ENCODE measurements at regions not wholly inside any gene's neighbourhood (a gene's known extent, or its start where the extent isn't known, plus 50 kb on each side); places are given as distances from the start of the nearest gene placed in this dataset.

- intact Hi-C loops (cut with DNase I), result no loop called here
- 50% methylated on average over 2 of the region's 2 CpGs for WGBS
- H3K27me3 ChIP-seq (replicated peaks; ENCODE audit: insufficient read depth), result no peaks in the 10 kb centered on the region
- no peak for TF ChIP-seq POLR2AphosphoS5 (IDR thresholded peaks at IDR 0.05)
- TF ChIP-seq, protein P1, sequence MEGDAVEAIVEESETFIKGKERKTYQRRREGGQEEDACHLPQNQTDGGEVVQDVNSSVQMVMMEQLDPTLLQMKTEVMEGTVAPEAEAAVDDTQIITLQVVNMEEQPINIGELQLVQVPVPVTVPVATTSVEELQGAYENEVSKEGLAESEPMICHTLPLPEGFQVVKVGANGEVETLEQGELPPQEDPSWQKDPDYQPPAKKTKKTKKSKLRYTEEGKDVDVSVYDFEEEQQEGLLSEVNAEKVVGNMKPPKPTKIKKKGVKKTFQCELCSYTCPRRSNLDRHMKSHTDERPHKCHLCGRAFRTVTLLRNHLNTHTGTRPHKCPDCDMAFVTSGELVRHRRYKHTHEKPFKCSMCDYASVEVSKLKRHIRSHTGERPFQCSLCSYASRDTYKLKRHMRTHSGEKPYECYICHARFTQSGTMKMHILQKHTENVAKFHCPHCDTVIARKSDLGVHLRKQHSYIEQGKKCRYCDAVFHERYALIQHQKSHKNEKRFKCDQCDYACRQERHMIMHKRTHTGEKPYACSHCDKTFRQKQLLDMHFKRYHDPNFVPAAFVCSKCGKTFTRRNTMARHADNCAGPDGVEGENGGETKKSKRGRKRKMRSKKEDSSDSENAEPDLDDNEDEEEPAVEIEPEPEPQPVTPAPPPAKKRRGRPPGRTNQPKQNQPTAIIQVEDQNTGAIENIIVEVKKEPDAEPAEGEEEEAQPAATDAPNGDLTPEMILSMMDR (IDR thresholded peaks at IDR 0.05), result peak in 2 of 4 experiments; percentile 31 to 33
- no peak overlapping the region for H3K27ac ChIP-seq
- DNase-seq (ENCODE audit: low spot score), result no peak
- no peaks in the 10 kb centered on the region for H3K36me3 ChIP-seq
- H3K9me3 ChIP-seq, result no peaks in the 10 kb centered on the region
- no peak overlapping the region for H3K4me3 ChIP-seq
- no peaks in the 10 kb centered on the region for H3K4me1 ChIP-seq (replicated peaks)
These were observed 196.4 kb upstream of the RADX start for GRCh38 chrX:106415276-106415895.

DNA sequence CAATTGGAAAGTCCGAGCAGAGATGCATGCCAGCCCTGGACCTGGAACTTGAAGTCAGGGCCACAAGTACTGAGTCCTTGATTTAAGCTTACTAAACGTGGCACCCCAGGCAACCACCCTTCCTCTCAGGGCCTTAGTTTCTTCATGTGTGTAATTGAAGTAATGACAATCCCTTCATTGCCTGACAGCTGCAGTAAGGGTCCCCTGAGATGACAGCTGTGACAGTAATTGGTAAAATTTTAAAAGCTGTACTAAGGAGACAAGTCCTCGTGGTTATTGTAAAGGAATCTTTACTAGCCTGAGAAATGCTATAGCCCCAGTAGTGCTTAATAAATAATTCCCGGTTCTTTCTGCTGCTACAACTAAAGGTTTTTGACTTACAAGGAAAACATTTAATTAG lies 175.1 kb upstream of the RADX start:
- Histone ChIP-seq H3K9me3 (no peaks in the 10 kb centered on the region), H3K36me3 (no peaks in the 10 kb centered on the region), H3K4me3 (no peak overlapping the region), H3K27me3 (replicated peaks; ENCODE audit: insufficient read depth) (no peaks in the 10 kb centered on the region), H3K27ac (no peak overlapping the region), H3K4me1 (replicated peaks) (no peaks in the 10 kb centered on the region)
- intact Hi-C loops (cut with DNase I), result no loop called here
- no peak for DNase-seq (ENCODE audit: low spot score)
- TF ChIP-seq POLR2AphosphoS5 (IDR thresholded peaks at IDR 0.05), result no peak
- TF ChIP-seq, protein P1 (IDR thresholded peaks at IDR 0.05), result no peak
- TF ChIP-seq POLR2A (IDR thresholded peaks at IDR 0.05), result no peak
- 70% methylated on average over 4 of the region's 4 CpGs for WGBS

- TF ChIP-seq, protein P1 (IDR thresholded peaks at IDR 0.05), result no peak
- no peak for TF ChIP-seq POLR2A (IDR thresholded peaks at IDR 0.05)
- no peak for TF ChIP-seq POLR2AphosphoS5 (IDR thresholded peaks at IDR 0.05)
- H3K4me1 ChIP-seq (replicated peaks), result no peaks in the 10 kb centered on the region
- no peak for DNase-seq (ENCODE audit: low spot score)
- H3K27ac ChIP-seq, result no peak overlapping the region
- WGBS, result 27% methylated on average over 3 of the region's 3 CpGs
- intact Hi-C loops (cut with DNase I), result no loop called here
- no peak overlapping the region for H3K4me3 ChIP-seq
- no peaks in the 10 kb centered on the region for H3K27me3 ChIP-seq (replicated peaks; ENCODE audit: insufficient read depth)
- no peaks in the 10 kb centered on the region for H3K9me3 ChIP-seq
- H3K36me3 ChIP-seq, result no peaks in the 10 kb centered on the region
These were observed 174.4 kb upstream of the RADX start for GRCh38 chrX:106437407-106437806.

DNA sequence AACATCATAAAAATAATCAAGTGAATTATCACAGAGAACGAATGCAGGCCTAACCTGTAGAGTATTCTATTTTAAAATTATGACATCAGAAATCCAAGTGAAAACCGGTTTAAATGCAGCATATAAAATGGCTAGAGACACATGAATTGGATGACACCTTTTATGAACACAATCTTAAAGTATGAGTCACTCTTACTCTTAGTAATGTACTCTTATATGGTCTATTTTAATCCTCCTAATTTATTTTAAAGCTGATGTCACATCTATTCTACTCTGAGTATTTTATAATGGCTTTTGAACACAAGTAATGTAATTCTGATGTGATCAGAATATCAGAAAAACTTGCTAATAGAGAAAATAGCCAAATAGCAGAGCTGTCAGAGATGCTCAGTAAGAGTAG lies 161.4 kb upstream of the RADX start:
- H3K27me3 ChIP-seq (replicated peaks; ENCODE audit: insufficient read depth), result no peaks in the 10 kb centered on the region
- no peak for DNase-seq (ENCODE audit: low spot score)
- TF ChIP-seq POLR2AphosphoS5 (IDR thresholded peaks at IDR 0.05) (no peak), POLR2A (IDR thresholded peaks at IDR 0.05) (no peak)
- TF ChIP-seq, protein P1 (IDR thresholded peaks at IDR 0.05), result no peak
- intact Hi-C loops (cut with DNase I), result no loop called here
- no peaks in the 10 kb centered on the region for H3K36me3 ChIP-seq
- no peak overlapping the region for H3K4me3 ChIP-seq
- H3K9me3 ChIP-seq, result no peaks in the 10 kb centered on the region
- 31% methylated on average over 2 of the region's 2 CpGs for WGBS
- H3K27ac ChIP-seq, result no peak overlapping the region
- no peaks in the 10 kb centered on the region for H3K4me1 ChIP-seq (replicated peaks)

DNA sequence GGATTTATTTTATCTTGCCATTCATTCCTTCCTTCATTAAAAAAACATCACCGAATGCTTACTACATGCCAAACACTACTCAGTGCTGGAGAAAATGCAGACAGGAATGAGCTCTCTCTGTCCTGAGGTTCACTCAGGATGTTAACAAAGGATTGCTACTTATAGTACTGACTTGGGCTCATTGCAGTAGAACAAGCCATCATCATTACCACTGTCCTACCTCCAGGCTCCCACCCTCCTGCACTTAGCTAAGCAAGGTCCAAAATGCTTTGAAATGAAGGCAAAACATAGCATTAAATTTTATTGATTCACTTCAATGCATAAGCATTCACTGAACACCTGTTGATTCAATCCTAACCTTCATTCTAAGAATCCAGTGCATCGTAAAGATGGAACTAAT lies 159.8 kb upstream of the RADX start:
- WGBS, result 91% methylated on average over 2 of the region's 2 CpGs
- Histone ChIP-seq H3K27me3 (replicated peaks; ENCODE audit: insufficient read depth) (no peaks in the 10 kb centered on the region), H3K4me3 (no peak overlapping the region), H3K9me3 (no peaks in the 10 kb centered on the region), H3K27ac (no peak overlapping the region), H3K36me3 (no peaks in the 10 kb centered on the region), H3K4me1 (replicated peaks) (no peaks in the 10 kb centered on the region)
- TF ChIP-seq POLR2AphosphoS5 (IDR thresholded peaks at IDR 0.05), result no peak
- intact Hi-C loops (cut with DNase I), result no loop called here
- DNase-seq (ENCODE audit: low spot score), result no peak
